HG02943 (cell line): ENCODE measurements at regions not wholly inside any gene's neighbourhood (a gene's known extent, or its start where the extent isn't known, plus 50 kb on each side); places are given as distances from the start of the nearest gene placed in this dataset.
"Not testable (repeated sequence)": the region's sequence is repeated elsewhere in the genome, so short reads cannot be mapped to it uniquely, and the experiment has no call there.

ENCODE experiments used
- ATAC-seq: cut with Tn5 transposase; IDR thresholded peaks from one replicate; pipeline ENCODE4 v1.9.1; 2021; ENCODE audit warnings: mild to moderate bottlenecking, low read depth, moderate library complexity; ENCODE audit not compliant: unreplicated experiment

- ATAC-seq: no peak
Observed at GRCh38 chr5:155815248-155815647, 511.7 kb upstream of the SGCD start.

- ATAC-seq: no peak
Observed at GRCh38 chr5:155822177-155822576, 504.8 kb upstream of the SGCD start.

DNA sequence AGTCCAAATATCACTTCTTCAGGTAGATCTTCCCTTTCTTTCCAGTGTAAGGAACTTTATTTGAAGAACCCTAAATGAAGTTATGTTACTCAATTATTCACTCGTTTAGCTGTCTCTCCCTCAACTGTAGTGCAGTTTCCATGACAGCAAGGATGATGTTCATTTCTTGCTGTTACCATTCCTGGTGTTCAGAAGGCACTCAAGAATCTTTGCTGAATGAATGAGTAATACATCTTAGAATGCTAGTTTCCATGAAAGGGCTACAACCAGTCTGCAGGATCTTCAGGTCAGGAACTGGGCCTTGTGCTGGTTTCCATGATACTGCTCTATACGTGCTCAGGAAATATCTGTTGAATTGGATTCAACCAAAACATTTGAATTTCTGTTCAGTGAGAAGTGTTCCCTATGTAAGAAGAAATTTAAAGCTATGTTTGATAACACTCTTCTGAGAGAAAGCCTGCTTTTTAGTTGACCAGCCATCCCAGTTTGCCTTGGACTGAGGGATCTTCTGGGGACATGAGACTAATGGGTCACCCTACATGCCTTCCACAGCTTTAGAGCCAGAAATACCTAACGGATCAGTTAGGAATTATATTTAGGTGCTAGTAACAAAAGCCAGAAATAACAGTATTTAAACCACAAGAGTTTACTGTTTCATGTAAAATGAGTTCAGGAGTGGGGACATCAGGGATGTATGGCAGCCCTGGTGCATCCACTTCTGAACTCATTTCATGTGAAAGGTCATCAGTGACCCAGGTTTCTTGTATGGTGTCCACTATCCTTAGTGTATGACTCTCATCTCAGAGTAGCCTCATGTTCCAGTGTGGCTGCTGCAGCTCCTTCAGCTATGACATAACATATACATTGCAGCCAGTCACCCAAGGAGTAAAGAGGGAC is 500.1 kb upstream of the SGCD start:
- ATAC-seq: no peak

GRCh38 chr5:155827508-155827815 is 499.5 kb upstream of the SGCD start:
- ATAC-seq: not testable (repeated sequence)

DNA sequence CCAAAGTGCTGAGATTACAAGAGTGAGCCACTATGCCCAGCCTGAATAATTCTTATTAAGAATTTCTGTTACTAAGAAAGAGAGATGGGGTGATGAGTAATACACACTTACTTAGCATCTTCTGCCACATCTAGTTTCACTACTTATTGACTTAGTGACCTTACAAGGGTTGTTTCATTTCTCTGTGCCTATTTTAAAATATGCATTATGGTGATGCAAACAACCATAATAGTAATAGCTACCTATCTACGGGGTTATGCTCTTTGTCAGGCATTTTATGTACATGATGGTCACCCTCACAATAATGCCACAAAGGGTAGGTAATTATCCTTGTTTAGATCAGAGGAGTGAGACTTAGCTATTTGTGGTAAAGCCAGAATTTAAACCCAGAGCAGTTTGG is 499.0 kb upstream of the SGCD start:
- ATAC-seq: peak; percentile 70

DNA sequence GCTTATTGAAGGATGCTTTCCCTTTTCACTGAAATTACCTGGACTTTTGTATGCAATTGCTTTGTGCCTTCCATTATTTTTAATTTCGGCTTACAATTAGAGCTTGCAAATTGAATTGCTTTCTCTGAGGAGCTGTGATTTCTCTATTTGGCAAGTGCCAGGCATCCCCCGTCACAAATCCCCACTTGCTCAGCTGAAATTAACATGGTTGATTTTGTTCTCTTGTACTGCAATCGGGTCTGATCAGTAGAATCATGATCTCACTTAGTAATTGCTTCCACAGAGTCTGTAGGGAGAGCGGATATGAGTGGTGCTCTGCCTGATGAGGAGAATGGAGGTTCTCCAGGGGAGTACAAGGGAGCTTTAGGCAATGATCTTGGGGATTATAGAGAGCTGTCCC is 495.5 kb upstream of the SGCD start:
- no peak for ATAC-seq

GRCh38 chr5:155833287-155833686 is 493.7 kb upstream of the SGCD start:
- no peak for ATAC-seq

DNA sequence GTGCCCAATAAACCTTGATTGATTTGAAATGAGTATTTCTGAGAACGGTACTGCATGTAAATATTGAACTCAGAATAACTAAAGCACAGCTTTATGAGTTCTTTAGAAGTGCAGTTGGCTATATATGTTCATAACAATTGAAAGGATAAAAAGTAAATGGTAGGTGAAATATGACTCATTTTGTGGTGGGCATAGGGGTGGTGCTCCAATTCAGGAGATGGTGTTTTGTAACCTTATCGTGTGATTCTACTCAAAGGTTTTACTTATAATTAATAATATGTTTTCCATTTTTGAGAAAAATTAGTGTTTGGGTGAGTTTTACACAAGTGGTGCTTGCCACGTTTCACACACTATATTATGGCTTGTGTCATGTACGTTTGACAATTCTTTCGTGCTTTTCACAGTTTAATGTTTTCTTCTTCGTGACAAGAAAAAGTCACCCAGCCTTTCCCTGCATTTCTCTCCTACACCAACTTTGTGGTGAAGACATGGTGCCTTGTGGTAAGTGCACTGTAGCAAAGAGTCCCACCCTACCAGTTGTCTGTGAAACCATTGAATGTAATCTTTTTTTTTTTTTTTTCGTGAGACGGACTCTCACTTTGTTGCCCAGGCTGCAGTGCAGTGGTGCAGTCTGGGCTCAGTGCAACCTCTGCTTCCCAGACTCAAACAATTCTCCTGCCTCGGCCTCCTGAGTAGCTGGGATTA is 492.5 kb upstream of the SGCD start:
- no peak for ATAC-seq

DNA sequence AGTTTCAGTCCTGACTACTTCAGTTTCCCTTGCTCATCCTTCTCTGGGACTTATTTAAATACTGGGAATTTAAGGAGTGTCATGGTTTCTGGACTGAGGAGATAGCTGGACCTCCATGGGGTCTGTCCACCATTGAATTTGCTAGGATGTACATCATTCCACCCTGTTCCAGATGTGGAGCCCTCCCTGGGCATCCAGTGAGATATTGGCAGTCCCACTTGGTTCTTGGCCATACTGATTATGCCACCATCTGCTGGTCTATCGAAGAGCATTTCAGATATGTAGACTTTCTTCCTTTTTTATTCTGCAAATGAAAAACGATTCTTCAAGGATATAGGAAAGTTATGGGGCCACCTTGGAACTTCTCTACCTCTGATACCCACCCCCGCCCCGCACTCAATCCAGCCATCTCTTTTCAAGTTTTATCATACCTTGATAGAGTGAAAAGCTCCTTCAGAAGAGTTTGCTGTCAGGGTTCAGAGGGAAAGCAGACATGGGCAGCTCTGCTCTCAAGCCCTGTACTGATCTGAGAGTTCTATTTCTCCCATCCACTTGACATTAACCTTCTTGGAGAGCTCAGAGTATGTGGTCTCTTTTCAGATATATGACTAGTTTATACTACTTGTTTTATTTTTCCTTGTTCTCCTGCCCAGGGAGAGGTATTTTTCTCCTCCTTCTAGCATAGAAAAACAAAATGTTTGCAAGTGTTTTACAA is 490.7 kb upstream of the SGCD start:
- no peak for ATAC-seq

GRCh38 chr5:155838394-155838793 is 488.6 kb upstream of the SGCD start:
- ATAC-seq: no peak

- ATAC-seq: no peak
Observed at GRCh38 chr5:155839251-155840037, 487.5 kb upstream of the SGCD start.

DNA sequence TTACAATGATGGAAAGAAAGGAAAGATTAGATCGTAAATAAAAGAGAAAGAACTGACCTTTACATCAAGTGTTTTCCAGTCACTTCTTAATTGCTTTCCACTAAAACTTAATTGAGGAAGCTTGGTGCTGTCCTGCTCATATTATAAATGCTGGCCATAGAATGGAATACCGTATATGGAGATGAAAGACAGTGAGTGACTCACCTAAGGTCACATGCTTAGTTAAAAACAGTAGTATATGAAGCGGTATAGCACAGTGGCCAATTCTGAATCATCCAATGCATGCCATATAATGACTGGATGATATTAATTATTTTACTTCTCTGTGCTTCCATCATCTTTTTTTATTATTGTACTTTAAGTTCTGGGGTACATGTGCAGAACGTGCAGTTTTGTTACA is 482.4 kb upstream of the SGCD start:
- ATAC-seq: no peak

DNA sequence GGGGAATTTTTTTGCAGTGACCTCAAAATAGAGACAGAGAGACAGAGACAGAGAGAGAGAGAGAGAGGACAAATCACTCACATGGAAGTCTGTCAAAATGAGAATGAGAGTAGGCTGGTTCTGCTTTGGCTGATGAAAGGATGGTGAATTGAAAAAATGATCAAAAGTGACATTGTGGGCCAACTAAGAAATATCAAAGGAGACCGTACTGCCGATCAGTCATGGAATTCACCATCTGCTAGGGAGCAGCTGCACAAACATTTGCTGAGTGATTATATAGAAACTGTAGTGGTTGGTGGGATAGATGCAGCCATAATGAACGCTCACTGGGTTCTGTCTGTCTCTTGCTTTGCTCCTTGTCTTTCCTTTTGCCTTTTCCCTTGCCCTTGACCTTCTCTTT is 476.6 kb upstream of the SGCD start:
- no peak for ATAC-seq

DNA sequence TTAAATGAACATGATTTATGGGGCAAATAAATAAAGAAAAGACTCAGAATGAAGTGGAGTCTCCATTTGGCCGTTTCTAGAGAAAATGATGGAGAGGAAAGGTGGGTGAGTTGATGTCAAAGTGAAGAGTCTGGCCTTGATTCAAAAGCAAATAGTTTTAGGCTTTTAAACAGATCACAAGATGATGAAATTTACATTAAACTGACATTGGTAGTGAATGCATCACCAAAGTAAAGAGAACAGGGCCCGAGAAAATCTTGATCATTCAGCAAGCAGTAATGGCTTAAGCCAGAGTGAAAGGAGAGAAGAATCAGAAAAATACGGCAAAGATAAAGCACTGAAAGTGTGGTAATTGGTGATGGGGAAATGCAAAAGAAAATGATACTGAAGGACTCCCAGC is 460.0 kb upstream of the SGCD start:
- ATAC-seq: no peak

DNA sequence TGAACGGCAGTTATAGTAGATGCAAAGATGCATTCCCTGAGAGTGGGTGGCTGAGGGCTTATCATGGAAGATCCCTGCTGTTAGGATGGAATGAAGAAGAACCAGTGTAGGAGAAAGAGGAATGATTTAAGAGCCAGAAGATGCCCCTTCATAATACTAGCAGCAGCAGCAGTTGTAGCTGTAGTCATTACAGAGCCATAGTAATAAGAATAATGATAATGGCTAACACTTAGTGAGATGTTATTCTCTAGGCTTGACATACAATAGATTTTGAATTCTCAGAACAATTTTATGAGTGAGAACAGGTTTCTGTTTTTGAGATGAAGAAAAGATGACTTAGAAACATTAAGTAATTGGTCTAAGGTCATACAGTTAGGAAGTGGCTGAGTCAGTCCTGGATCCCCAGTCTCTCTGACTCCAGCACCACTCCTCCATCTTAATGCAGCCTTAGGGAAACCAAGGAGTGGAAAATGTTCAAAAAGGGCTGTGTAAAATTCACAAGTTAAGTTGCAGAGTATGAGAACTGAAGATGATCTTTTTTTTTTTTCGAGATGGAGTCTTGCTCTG is 459.4 kb upstream of the SGCD start:
- no peak for ATAC-seq

- ATAC-seq: no peak
Observed at GRCh38 chr5:155870636-155871035, 456.3 kb upstream of the SGCD start.

GRCh38 chr5:155871623-155872022 is 455.3 kb upstream of the SGCD start:
- no peak for ATAC-seq

DNA sequence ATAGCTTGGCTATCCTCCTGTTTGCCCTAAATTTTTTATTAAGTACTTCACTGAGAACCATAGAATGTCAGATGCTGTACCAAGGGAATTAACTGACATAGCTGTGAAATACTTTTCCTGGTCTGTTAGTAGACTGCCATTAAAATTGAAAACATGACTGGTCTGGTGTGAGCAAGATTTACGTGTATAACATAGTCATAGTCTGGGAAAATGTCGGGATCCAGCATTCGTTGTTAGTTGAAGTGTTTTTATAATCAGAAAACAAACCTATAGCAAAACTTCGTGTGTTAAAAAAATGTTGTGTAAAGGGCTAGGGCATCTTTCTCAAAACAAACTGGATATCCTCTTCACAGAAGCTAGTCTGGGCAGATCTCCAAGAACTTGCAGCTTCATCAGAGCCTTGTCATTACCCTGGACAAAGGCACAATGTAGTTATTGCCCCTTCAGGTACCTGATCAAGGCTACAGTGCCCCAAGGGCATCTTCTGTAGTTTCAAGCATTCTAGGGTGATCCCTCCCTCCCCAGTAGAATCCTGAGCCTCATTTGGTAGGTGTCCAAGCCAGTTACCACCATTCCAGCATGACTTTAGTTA is 454.2 kb upstream of the SGCD start:
- no peak for ATAC-seq

DNA sequence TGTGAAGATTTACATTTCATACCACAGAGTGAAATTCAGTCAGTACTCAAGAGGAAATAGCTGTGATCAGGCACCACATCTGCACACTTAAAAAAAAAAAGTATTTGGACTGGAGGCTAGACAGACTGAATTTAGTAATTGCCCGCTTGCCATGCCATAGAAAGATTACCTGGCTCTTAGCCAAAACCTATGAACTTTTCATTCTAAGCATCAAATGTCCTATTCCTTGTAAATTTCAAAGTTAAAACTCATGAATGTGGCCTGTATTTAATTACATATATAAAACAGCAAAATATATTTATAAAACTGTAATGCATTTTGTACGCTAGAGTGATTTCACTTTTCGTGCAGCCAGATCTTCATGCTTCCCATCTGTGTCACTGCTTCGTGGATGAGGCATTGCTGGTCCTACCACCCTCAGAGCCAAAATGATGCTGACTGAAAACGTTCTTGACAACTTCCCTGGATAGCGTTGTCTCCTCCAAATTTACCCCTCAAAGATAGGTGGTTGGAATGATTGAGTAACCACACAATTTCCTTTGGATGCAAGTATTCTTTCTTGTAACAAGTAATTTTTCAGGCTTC is 447.9 kb upstream of the SGCD start:
- ATAC-seq: no peak

DNA sequence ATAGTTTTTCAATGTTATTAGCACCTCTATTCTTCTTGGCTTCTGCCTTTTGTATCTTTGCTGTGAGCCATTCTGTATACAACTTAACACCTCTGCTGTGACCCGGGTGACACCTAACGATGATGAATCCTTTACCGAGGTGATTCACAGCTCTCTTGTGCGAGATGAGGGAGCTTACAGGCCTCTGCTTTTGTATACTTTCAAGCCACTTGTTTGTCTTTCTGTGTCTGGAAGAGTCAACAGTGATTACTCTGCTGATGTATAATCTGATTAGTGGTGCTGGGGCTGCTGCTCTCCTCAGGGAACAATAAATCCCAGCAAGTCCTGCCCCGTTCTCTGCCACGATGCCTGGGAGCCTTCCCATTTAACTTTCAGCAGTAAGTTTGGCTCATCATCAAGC is 442.9 kb upstream of the SGCD start:
- ATAC-seq: no peak
